ENCODE measurements at regions not wholly inside any gene's neighbourhood (a gene's known extent, or its start where the extent isn't known, plus 50 kb on each side); places are given as distances from the start of the nearest gene placed in this dataset.

- Histone ChIP-seq H2AFZ (ENCODE audit: low read length) (no peak overlapping the region), H3K9me3 (ENCODE audit: low read depth, low read length) (no peaks in the 10 kb centered on the region), H4K20me1 (ENCODE audit: insufficient read depth, low read length) (no peaks in the 10 kb centered on the region), H3K36me3 (ENCODE audit: insufficient read depth, low read length) (no peaks in the 10 kb centered on the region), H3K79me2 (ENCODE audit: insufficient read depth, low read length) (no peaks in the 10 kb centered on the region), H3K4me2 (ENCODE audit: insufficient read depth, low read length) (no peak overlapping the region), H3K27ac (ENCODE audit: low read depth, low read length) (no peak overlapping the region), H3K4me1 (ENCODE audit: insufficient read depth, low read length) (no peaks in the 10 kb centered on the region), H3K27me3 (ENCODE audit: insufficient read depth, low read length) (no peaks in the 10 kb centered on the region), H3K4me3 (ENCODE audit: insufficient read depth, low read length) (no peak overlapping the region)
- no peak for TF ChIP-seq CTCF (IDR thresholded peaks at IDR 0.05; ENCODE audit: extremely low read depth, low read depth, low read length)
- DNase-seq (ENCODE audit: insufficient read length, low spot score, missing footprints), result no peak
These were observed 1244.3 kb downstream of the RAPGEF2 start for GRCh38 chr4:160347197-160347596.

GRCh38 chr4:160350944-160351343 is 1248.1 kb downstream of the RAPGEF2 start:
- no peak overlapping the region for H3K4me2 ChIP-seq (ENCODE audit: insufficient read depth, low read length)
- H3K4me1 ChIP-seq (ENCODE audit: insufficient read depth, low read length), result no peaks in the 10 kb centered on the region
- no peaks in the 10 kb centered on the region for H4K20me1 ChIP-seq (ENCODE audit: insufficient read depth, low read length)
- H3K36me3 ChIP-seq (ENCODE audit: insufficient read depth, low read length), result no peaks in the 10 kb centered on the region
- no peaks in the 10 kb centered on the region for H3K9me3 ChIP-seq (ENCODE audit: low read depth, low read length)
- H3K4me3 ChIP-seq (ENCODE audit: insufficient read depth, low read length), result no peak overlapping the region
- H2AFZ ChIP-seq (ENCODE audit: low read length), result no peak overlapping the region
- no peaks in the 10 kb centered on the region for H3K79me2 ChIP-seq (ENCODE audit: insufficient read depth, low read length)
- DNase-seq (ENCODE audit: insufficient read length, low spot score, missing footprints), result no peak
- no peaks in the 10 kb centered on the region for H3K27me3 ChIP-seq (ENCODE audit: insufficient read depth, low read length)
- no peak overlapping the region for H3K27ac ChIP-seq (ENCODE audit: low read depth, low read length)
- no peak for TF ChIP-seq CTCF (IDR thresholded peaks at IDR 0.05; ENCODE audit: extremely low read depth, low read depth, low read length)

GRCh38 chr4:160352637-160353036 is 1249.8 kb downstream of the RAPGEF2 start:
- Histone ChIP-seq H3K27me3 (ENCODE audit: insufficient read depth, low read length) (no peaks in the 10 kb centered on the region), H3K79me2 (ENCODE audit: insufficient read depth, low read length) (no peaks in the 10 kb centered on the region), H3K4me2 (ENCODE audit: insufficient read depth, low read length) (no peak overlapping the region), H2AFZ (ENCODE audit: low read length) (no peak overlapping the region), H3K4me1 (ENCODE audit: insufficient read depth, low read length) (no peaks in the 10 kb centered on the region), H3K9me3 (ENCODE audit: low read depth, low read length) (no peaks in the 10 kb centered on the region), H3K27ac (ENCODE audit: low read depth, low read length) (no peak overlapping the region), H3K36me3 (ENCODE audit: insufficient read depth, low read length) (no peaks in the 10 kb centered on the region), H3K4me3 (ENCODE audit: insufficient read depth, low read length) (no peak overlapping the region), H4K20me1 (ENCODE audit: insufficient read depth, low read length) (no peaks in the 10 kb centered on the region)
- no peak for DNase-seq (ENCODE audit: insufficient read length, low spot score, missing footprints)
- no peak for TF ChIP-seq CTCF (IDR thresholded peaks at IDR 0.05; ENCODE audit: extremely low read depth, low read depth, low read length)

- H3K9me3 ChIP-seq (ENCODE audit: low read depth, low read length), result no peaks in the 10 kb centered on the region
- H4K20me1 ChIP-seq (ENCODE audit: insufficient read depth, low read length), result no peaks in the 10 kb centered on the region
- no peak overlapping the region for H2AFZ ChIP-seq (ENCODE audit: low read length)
- no peak overlapping the region for H3K4me3 ChIP-seq (ENCODE audit: insufficient read depth, low read length)
- H3K36me3 ChIP-seq (ENCODE audit: insufficient read depth, low read length), result no peaks in the 10 kb centered on the region
- no peaks in the 10 kb centered on the region for H3K79me2 ChIP-seq (ENCODE audit: insufficient read depth, low read length)
- H3K27ac ChIP-seq (ENCODE audit: low read depth, low read length), result no peak overlapping the region
- TF ChIP-seq CTCF (IDR thresholded peaks at IDR 0.05; ENCODE audit: extremely low read depth, low read depth, low read length), result no peak
- H3K4me1 ChIP-seq (ENCODE audit: insufficient read depth, low read length), result no peaks in the 10 kb centered on the region
- no peak for DNase-seq (ENCODE audit: insufficient read length, low spot score, missing footprints)
- no peak overlapping the region for H3K4me2 ChIP-seq (ENCODE audit: insufficient read depth, low read length)
- no peaks in the 10 kb centered on the region for H3K27me3 ChIP-seq (ENCODE audit: insufficient read depth, low read length)
These were observed 1250.7 kb downstream of the RAPGEF2 start for GRCh38 chr4:160353548-160353947.
